ENCODE measurements at regions not wholly inside any gene's neighbourhood (a gene's known extent, or its start where the extent isn't known, plus 50 kb on each side); places are given as distances from the start of the nearest gene placed in this dataset.

- Histone ChIP-seq H3K27ac (ENCODE audit: insufficient read depth, low read depth, low read length) (no peak overlapping the region), H3K9me3 (replicated peaks; ENCODE audit: control insufficient read depth, insufficient read depth, low read length) (no peaks in the 10 kb centered on the region), H3K27me3 (ENCODE audit: control insufficient read depth in 2 of 2, insufficient read depth in 2 of 2, low read length in 2 of 2) (no peaks in the 10 kb centered on the region), H3K4me2 (ENCODE audit: insufficient read depth, low read length) (no peak overlapping the region), H3K9me1 (replicated peaks; ENCODE audit: control insufficient read depth, extremely low read depth, insufficient read depth, low read length) (no peaks in the 10 kb centered on the region), H3K9ac (replicated peaks; ENCODE audit: extremely low read depth, insufficient read depth, low read length) (no peak overlapping the region), H3K79me2 (ENCODE audit: control insufficient read depth, insufficient read depth, low read length) (no peaks in the 10 kb centered on the region), H3K4me1 (ENCODE audit: control insufficient read depth, extremely low read depth, insufficient read depth, low read length) (no peaks in the 10 kb centered on the region), H2AFZ (ENCODE audit: low read depth, low read length) (no peak overlapping the region), H3K4me3 (replicated peaks in 1 of 3; ENCODE audit: insufficient read depth in 1 of 3, low read depth in 1 of 3, low read length in 3 of 3) (no peak overlapping the region), H3K36me3 (ENCODE audit: control insufficient read depth in 2 of 2, extremely low read depth in 1 of 2, insufficient read depth in 2 of 2, low read length in 2 of 2) (no peaks in the 10 kb centered on the region), H4K20me1 (replicated peaks; ENCODE audit: control insufficient read depth, extremely low read depth, insufficient read depth, low read length) (no peaks in the 10 kb centered on the region)
- no peak for TF ChIP-seq JUN (IDR thresholded peaks at IDR 0.05; ENCODE audit: borderline replicate concordance, insufficient read depth, insufficient read length, low read depth)
- TF ChIP-seq POLR2AphosphoS5 (IDR thresholded peaks at IDR 0.05; ENCODE audit: insufficient read depth, low read depth, low read length) = no peak
- no peak for TF ChIP-seq MYC (IDR thresholded peaks at IDR 0.05; ENCODE audit: low read depth, low read length)
- no peak for TF ChIP-seq CTCF (IDR thresholded peaks at IDR 0.05; ENCODE audit: extremely low read depth in 1 of 2, insufficient read depth in 1 of 2, low read depth in 1 of 2, low read length in 2 of 2)
- no peak for TF ChIP-seq EZH2 (IDR thresholded peaks at IDR 0.05; ENCODE audit: borderline replicate concordance, low read depth, low read length, severe bottlenecking)
- no peak for TF ChIP-seq FOS (IDR thresholded peaks at IDR 0.05; ENCODE audit: borderline replicate concordance, insufficient read depth, low read length)
- no peak for TF ChIP-seq GATA2 (IDR thresholded peaks at IDR 0.05; ENCODE audit: insufficient read depth, insufficient read length, low read depth, low read length)
- TF ChIP-seq, protein P1, sequence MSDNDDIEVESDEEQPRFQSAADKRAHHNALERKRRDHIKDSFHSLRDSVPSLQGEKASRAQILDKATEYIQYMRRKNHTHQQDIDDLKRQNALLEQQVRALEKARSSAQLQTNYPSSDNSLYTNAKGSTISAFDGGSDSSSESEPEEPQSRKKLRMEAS (IDR thresholded peaks at IDR 0.05; ENCODE audit: insufficient read depth, insufficient read length) = no peak
- TF ChIP-seq POLR2A (IDR thresholded peaks at IDR 0.05; ENCODE audit: low read depth, low read length) = no peak
- intact Hi-C loops (cut with micrococcal nuclease) (no loop called here), dilution Hi-C loops (cut with MboI; ENCODE audit: extremely low pct_ligation_motif_present, low sequenced_read_pairs) (no loop called here)
- ChIA-PET CTCF (no interaction called here), POLR2A (no interaction called here)
- DNase-seq (ENCODE audit: low read depth, low spot score) (no peak), FAIRE-seq (no peak)
- BruUV-seq (replicated peaks) = no TSS peak
These were observed 713.4 kb upstream of the PCDH20 start for GRCh38 chr13:62129000-62129551.

All from endothelial cell of umbilical vein (primary cell).